ENCODE measurements at regions not wholly inside any gene's neighbourhood (a gene's known extent, or its start where the extent isn't known, plus 50 kb on each side); places are given as distances from the start of the nearest gene placed in this dataset.

DNA sequence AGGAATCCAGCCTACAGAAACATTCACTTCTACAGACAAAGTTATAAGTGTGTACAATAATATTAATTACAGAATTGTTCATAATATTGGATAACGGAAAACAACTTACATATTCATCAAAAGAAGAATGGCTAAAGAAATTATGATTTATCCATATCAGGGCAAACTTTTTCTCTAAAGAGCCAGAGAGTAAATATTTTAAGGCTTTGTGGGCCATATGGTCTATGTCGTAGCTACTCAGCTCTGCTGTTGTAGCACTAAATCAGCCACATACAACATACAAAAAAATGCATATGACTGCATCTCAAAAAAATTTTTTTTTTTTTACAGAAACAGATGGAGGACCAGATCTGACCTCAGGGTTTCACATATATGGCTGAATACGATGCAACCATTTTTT lies 96.7 kb upstream of the GALNT18 start:
- CTCF ChIA-PET (ENCODE audit: low intra/inter-chr PET ratio, low total read pairs): no interaction called here
- Histone ChIP-seq H3K4me1 (ENCODE audit: insufficient read depth, low read length) (no peaks in the 10 kb centered on the region), H3K4me2 (ENCODE audit: low read depth, low read length) (no peak overlapping the region), H3K36me3 (replicated peaks in 1 of 2; ENCODE audit: control insufficient read depth in 1 of 2, insufficient read depth in 2 of 2, low read length in 2 of 2) (no peaks in the 10 kb centered on the region), H3K79me2 (ENCODE audit: insufficient read depth, low read length) (no peaks in the 10 kb centered on the region), H3K9me3 (ENCODE audit: low read length) (peaks cover 11% of the 10 kb centered on the region; the same call in 1 of the 2 replicates), H3K4me3 (replicated peaks in 1 of 3; ENCODE audit: insufficient read depth in 1 of 3, low read depth in 2 of 3, low read length in 3 of 3) (no peak overlapping the region), H4K20me1 (ENCODE audit: insufficient read depth, low read length) (no peaks in the 10 kb centered on the region), H3K27me3 (ENCODE audit: control insufficient read depth in 1 of 2, insufficient read depth in 2 of 2, low read length in 2 of 2) (no peaks in the 10 kb centered on the region), H2AFZ (ENCODE audit: low read length) (no peak overlapping the region), H3K27ac (ENCODE audit: extremely low read length, insufficient read depth, low read length) (no peak overlapping the region), H3K9ac (ENCODE audit: insufficient read depth, low read depth, low read length) (no peak overlapping the region)
- 15% methylated on average over 3 of the region's 3 CpGs for WGBS (ENCODE audit: low lambda C conversion rate)
- POLR2A ChIA-PET: no interaction called here
- ATAC-seq (no peak), DNase-seq (ENCODE audit: low spot score) (no peak), FAIRE-seq (no peak)
- in situ Hi-C loops (cut with HindIII; ENCODE audit: extremely low pct_ligation_motif_present, low pct_unique_long_range_greater_than_20kb): no loop called here
- intact Hi-C loops (cut with micrococcal nuclease; ENCODE audit: unreplicated experiment): no loop called here
- no TSS peak for BruUV-seq (replicated peaks)
- TF ChIP-seq, protein P1, sequence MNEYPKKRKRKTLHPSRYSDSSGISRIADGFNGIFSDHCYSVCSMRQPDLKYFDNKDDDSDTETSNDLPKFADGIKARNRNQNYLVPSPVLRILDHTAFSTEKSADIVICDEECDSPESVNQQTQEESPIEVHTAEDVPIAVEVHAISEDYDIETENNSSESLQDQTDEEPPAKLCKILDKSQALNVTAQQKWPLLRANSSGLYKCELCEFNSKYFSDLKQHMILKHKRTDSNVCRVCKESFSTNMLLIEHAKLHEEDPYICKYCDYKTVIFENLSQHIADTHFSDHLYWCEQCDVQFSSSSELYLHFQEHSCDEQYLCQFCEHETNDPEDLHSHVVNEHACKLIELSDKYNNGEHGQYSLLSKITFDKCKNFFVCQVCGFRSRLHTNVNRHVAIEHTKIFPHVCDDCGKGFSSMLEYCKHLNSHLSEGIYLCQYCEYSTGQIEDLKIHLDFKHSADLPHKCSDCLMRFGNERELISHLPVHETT (CRISPR knock-in tag; conservative IDR thresholded peaks at IDR 0.05): no peak
- TF ChIP-seq RBM22 (optimal IDR thresholded peaks at IDR 0.05; ENCODE audit: low read length): no peak
- TF ChIP-seq, protein P2, sequence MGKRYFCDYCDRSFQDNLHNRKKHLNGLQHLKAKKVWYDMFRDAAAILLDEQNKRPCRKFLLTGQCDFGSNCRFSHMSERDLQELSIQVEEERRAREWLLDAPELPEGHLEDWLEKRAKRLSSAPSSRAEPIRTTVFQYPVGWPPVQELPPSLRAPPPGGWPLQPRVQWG (CRISPR knock-in tag; IDR thresholded peaks at IDR 0.05; ENCODE audit: borderline replicate concordance, low read depth): no peak
- TF ChIP-seq ZNF713 (CRISPR knock-in tag; IDR thresholded peaks at IDR 0.05): no peak
- TF ChIP-seq FOXO1 (CRISPR knock-in tag; IDR thresholded peaks at IDR 0.05): no peak
- no peak for TF ChIP-seq ZSCAN22 (CRISPR knock-in tag; IDR thresholded peaks at IDR 0.05)
- no peak for TF ChIP-seq CREB1 (IDR thresholded peaks at IDR 0.05)
- TF ChIP-seq CREB1 (CRISPR knock-in tag; IDR thresholded peaks at IDR 0.05): no peak
- no peak for TF ChIP-seq FOSL2 (CRISPR knock-in tag; IDR thresholded peaks at IDR 0.05)
- no peak for TF ChIP-seq ZNF782 (CRISPR knock-in tag; IDR thresholded peaks at IDR 0.05; ENCODE audit: borderline replicate concordance)
- TF ChIP-seq, protein P3, sequence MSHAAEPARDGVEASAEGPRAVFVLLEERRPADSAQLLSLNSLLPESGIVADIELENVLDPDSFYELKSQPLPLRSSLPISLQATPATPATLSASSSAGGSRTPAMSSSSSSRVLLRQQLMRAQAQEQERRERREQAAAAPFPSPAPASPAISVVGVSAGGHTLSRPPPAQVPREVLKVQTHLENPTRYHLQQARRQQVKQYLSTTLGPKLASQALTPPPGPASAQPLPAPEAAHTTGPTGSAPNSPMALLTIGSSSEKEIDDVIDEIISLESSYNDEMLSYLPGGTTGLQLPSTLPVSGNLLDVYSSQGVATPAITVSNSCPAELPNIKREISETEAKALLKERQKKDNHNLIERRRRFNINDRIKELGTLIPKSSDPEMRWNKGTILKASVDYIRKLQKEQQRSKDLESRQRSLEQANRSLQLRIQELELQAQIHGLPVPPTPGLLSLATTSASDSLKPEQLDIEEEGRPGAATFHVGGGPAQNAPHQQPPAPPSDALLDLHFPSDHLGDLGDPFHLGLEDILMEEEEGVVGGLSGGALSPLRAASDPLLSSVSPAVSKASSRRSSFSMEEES (CRISPR knock-in tag; IDR thresholded peaks at IDR 0.05): no peak
- TF ChIP-seq ZBTB42 (CRISPR knock-in tag; IDR thresholded peaks at IDR 0.05): no peak
- TF ChIP-seq PLRG1 (conservative IDR thresholded peaks at IDR 0.05): no peak
- TF ChIP-seq, protein P4, sequence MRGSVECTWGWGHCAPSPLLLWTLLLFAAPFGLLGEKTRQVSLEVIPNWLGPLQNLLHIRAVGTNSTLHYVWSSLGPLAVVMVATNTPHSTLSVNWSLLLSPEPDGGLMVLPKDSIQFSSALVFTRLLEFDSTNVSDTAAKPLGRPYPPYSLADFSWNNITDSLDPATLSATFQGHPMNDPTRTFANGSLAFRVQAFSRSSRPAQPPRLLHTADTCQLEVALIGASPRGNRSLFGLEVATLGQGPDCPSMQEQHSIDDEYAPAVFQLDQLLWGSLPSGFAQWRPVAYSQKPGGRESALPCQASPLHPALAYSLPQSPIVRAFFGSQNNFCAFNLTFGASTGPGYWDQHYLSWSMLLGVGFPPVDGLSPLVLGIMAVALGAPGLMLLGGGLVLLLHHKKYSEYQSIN (CRISPR knock-in tag; IDR thresholded peaks at IDR 0.05; ENCODE audit: borderline replicate concordance): no peak
- no peak for TF ChIP-seq TRIM24 (CRISPR knock-in tag; IDR thresholded peaks at IDR 0.05)
- TF ChIP-seq ZNF326 (CRISPR knock-in tag; IDR thresholded peaks at IDR 0.05; ENCODE audit: borderline replicate concordance): no peak
- TF ChIP-seq, protein P5, sequence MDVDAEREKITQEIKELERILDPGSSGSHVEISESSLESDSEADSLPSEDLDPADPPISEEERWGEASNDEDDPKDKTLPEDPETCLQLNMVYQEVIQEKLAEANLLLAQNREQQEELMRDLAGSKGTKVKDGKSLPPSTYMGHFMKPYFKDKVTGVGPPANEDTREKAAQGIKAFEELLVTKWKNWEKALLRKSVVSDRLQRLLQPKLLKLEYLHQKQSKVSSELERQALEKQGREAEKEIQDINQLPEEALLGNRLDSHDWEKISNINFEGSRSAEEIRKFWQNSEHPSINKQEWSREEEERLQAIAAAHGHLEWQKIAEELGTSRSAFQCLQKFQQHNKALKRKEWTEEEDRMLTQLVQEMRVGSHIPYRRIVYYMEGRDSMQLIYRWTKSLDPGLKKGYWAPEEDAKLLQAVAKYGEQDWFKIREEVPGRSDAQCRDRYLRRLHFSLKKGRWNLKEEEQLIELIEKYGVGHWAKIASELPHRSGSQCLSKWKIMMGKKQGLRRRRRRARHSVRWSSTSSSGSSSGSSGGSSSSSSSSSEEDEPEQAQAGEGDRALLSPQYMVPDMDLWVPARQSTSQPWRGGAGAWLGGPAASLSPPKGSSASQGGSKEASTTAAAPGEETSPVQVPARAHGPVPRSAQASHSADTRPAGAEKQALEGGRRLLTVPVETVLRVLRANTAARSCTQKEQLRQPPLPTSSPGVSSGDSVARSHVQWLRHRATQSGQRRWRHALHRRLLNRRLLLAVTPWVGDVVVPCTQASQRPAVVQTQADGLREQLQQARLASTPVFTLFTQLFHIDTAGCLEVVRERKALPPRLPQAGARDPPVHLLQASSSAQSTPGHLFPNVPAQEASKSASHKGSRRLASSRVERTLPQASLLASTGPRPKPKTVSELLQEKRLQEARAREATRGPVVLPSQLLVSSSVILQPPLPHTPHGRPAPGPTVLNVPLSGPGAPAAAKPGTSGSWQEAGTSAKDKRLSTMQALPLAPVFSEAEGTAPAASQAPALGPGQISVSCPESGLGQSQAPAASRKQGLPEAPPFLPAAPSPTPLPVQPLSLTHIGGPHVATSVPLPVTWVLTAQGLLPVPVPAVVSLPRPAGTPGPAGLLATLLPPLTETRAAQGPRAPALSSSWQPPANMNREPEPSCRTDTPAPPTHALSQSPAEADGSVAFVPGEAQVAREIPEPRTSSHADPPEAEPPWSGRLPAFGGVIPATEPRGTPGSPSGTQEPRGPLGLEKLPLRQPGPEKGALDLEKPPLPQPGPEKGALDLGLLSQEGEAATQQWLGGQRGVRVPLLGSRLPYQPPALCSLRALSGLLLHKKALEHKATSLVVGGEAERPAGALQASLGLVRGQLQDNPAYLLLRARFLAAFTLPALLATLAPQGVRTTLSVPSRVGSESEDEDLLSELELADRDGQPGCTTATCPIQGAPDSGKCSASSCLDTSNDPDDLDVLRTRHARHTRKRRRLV (CRISPR knock-in tag; IDR thresholded peaks at IDR 0.05): no peak
- TF ChIP-seq HDAC2 (CRISPR knock-in tag; IDR thresholded peaks at IDR 0.05): no peak
- TF ChIP-seq MAFG (CRISPR knock-in tag; IDR thresholded peaks at IDR 0.05): no peak
